AG09319 (cell line): ENCODE measurements at regions not wholly inside any gene's neighbourhood (a gene's known extent, or its start where the extent isn't known, plus 50 kb on each side); places are given as distances from the start of the nearest gene placed in this dataset.

ENCODE experiments used
- DNase-seq: peaks from one replicate; pipeline ENCODE4 v3.0.0-alpha.2; 2010; ENCODE audit warnings: low read depth; ENCODE audit errors: extremely low read depth
- CTCF ChIP-seq: IDR thresholded peaks from 2 replicates; pipeline ENCODE4 v1.5.1; 2011; ENCODE audit warnings: low read depth, mild to moderate bottlenecking, inconsistent platforms, low read length, moderate library complexity

- no peak for TF ChIP-seq CTCF
Observed at GRCh38 chr12:75563351-75563750, 51.9 kb upstream of the KRR1 start.

GRCh38 chr12:75561921-75562320, 50.5 kb upstream of the KRR1 start:
- no peak for TF ChIP-seq CTCF
- no peak for DNase-seq

More at GRCh38 chr12:75563351-75563750, 51.9 kb upstream of the KRR1 start:
- no peak for DNase-seq
